Activated CD8-positive, alpha-beta memory T cell treated with anti-CD3 and anti-CD28 coated beads, Interleukin-2, amount 10 ng/mL, durations not matched to agents 7 days and 5 days (primary cell): ENCODE measurements at regions not wholly inside any gene's neighbourhood (a gene's known extent, or its start where the extent isn't known, plus 50 kb on each side); places are given as distances from the start of the nearest gene placed in this dataset.

ENCODE experiments used
- ATAC-seq: fragments of 150-1000 bp; cut with Tn5 transposase; one replicate; pipeline ENCODE4 v1.10.0; 2021; ENCODE audit warnings: moderate library complexity
- CTCF ChIA-PET: fragments of 350-600 bp; sonication (Branson Sonifier 250); formaldehyde crosslinking; loops from one replicate; lab custom pipeline; 2021; ENCODE audit warnings: antibody characterized with exemption; lab: Charles Lee
- DNase-seq: peaks from one replicate; pipeline ENCODE4 v3.0.0-alpha.2; 2020
- H3K27ac Mint-ChIP-seq: one replicate; pipeline ENCODE4 v1.8.0; 2021; ENCODE audit warnings: mild to moderate bottlenecking, mixed read lengths
- H3K27me3 Mint-ChIP-seq: one replicate; pipeline ENCODE4 v1.8.0; 2021; ENCODE audit warnings: mixed read lengths
- H3K36me3 Mint-ChIP-seq: one replicate; pipeline ENCODE4 v1.8.0; 2021; ENCODE audit warnings: mild to moderate bottlenecking, mixed read lengths
- H3K4me1 Mint-ChIP-seq: one replicate; pipeline ENCODE4 v1.8.0; 2021; ENCODE audit warnings: mixed read lengths
- H3K4me3 Mint-ChIP-seq: one replicate; pipeline ENCODE4 v1.8.0; 2021; ENCODE audit warnings: mild to moderate bottlenecking, moderate library complexity, mixed read lengths
- H3K9me3 Mint-ChIP-seq: one replicate; pipeline ENCODE4 v1.8.0; 2022; ENCODE audit warnings: low read depth, mixed read lengths

DNA sequence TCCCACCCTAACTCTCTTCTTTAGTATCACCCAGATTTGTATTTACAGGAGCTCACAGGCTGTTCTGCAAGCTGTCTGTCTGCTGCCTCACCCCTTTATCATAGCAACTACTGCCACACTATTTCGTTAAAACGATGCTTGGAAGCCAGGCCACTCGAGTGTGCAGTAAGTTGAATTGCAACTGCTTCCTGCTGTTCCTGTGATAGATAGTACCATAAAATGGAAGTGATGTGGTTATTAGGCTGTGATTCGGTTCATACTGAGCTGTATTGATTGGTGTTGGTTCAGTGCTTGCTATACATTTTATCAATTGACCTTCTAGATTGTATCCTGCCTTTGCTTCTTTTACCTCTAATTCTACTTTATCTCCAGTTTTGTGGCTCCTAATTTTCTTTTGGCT, 325.4 kb downstream of the RNF144B start:
- no peaks in the 10 kb centered on the region for H3K36me3 Mint-ChIP-seq
- no peaks in the 10 kb centered on the region for H3K27me3 Mint-ChIP-seq
- CTCF ChIA-PET: no interaction called here
- H3K4me1 Mint-ChIP-seq: no peaks in the 10 kb centered on the region
- peaks cover 3% of the 10 kb centered on the region for H3K9me3 Mint-ChIP-seq
- no peak overlapping the region for H3K27ac Mint-ChIP-seq
- H3K4me3 Mint-ChIP-seq: no peak overlapping the region
- DNase-seq (no peak), ATAC-seq (no peak)

DNA sequence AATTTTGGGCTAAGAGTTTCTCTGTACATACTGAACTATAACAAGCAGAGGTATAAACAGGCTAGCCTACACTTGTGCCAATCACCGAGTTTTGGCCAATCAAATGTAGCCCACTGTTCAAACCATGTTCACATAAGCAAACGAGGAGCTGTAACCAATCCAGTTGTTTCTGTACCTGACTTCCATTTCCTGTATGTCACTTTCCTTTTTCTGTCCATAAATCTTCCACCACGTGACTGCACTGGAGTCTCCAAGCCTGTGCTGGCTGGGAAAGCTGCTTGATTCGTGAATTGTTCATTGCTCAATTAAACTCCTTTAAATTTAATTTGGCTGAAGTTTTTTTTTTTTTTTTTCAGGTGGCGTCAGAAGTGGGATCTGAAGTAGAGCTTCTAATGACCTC, 332.9 kb downstream of the RNF144B start:
- Mint-ChIP-seq H3K27me3 (no peaks in the 10 kb centered on the region), H3K27ac (no peak overlapping the region), H3K9me3 (peaks cover 4% of the 10 kb centered on the region), H3K4me1 (no peaks in the 10 kb centered on the region), H3K4me3 (no peak overlapping the region), H3K36me3 (no peaks in the 10 kb centered on the region)
- ATAC-seq: no peak
- CTCF ChIA-PET: no interaction called here
- DNase-seq: no peak

DNA sequence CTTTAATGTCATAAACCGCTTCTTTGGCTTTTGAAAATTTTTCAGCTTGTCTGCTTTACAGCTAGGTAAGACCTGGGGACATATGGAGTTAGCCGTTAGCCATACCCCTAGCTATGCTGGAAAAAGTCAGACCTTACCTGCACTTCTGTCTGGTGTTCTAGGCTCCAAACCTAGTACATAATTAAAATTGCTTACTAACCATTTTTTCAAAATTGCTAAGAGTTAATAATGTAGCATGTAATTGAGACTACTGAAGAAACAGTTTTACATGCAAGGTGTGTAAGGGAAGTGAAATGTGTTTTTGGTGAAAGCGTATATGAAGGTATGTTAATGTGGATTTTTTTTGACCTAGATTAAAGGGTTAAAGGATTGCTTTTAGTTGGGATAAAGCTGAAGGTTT, 336.9 kb downstream of the RNF144B start:
- CTCF ChIA-PET: no interaction called here
- no peaks in the 10 kb centered on the region for H3K27me3 Mint-ChIP-seq
- no peaks in the 10 kb centered on the region for H3K4me1 Mint-ChIP-seq
- ATAC-seq (no peak), DNase-seq (no peak)
- H3K27ac Mint-ChIP-seq: no peak overlapping the region
- peaks cover 7% of the 10 kb centered on the region for H3K9me3 Mint-ChIP-seq
- no peaks in the 10 kb centered on the region for H3K36me3 Mint-ChIP-seq
- no peak overlapping the region for H3K4me3 Mint-ChIP-seq

DNA sequence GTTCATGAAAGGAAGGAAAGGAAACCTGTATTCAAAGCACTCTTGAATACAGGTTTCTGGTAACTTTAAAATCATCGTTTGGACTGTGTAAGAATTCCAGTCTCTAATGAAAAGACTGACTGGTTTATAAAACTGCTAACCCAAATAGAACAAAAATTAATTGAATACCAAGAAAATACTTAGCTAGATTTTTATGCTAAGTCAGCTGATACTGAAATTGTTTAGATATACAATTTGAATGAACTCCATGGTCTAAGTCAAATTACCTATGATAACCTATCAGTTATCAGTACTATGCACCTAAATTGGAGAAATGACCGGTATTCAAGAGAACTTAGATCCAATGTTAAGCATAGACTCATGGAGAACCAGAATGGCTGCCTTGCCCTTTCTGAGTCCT, 338.3 kb downstream of the RNF144B start:
- peaks cover 5% of the 10 kb centered on the region for H3K9me3 Mint-ChIP-seq
- ATAC-seq: no peak
- H3K36me3 Mint-ChIP-seq: no peaks in the 10 kb centered on the region
- no peak overlapping the region for H3K4me3 Mint-ChIP-seq
- no peaks in the 10 kb centered on the region for H3K4me1 Mint-ChIP-seq
- DNase-seq: no peak
- CTCF ChIA-PET: no interaction called here
- H3K27me3 Mint-ChIP-seq: no peaks in the 10 kb centered on the region
- no peak overlapping the region for H3K27ac Mint-ChIP-seq

DNA sequence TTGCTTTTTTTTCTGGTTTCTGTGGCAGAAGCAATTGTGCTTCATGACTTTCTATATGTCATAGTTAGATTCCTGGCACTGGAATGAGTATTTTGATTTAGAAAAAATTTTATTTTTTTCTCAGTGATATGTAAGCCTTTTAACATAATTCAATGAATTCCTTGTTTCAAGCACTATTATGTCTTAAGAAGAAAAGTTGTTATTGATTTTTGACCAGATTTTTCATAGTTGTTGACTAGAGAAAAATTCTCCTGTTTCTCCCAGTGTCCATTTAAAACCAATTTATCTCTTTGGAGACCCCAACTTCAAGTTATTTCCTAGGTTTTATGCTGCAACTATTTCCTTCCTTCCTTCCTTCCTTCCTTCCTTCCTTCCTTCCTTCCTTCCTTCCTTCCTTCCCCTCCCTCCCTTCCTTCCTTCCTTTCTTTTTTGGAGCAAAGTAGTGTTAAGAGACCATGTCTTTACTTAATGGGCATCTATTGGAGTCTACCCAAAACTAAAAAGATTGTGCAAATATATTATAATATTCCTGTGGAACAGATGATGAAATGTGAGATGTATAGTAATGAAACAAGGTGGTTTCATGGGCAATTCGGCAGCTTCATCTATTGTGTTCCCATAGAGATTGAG, 346.9 kb downstream of the RNF144B start:
- Mint-ChIP-seq H3K9me3 (peaks cover 3% of the 10 kb centered on the region), H3K36me3 (no peaks in the 10 kb centered on the region), H3K4me3 (no peak overlapping the region), H3K4me1 (no peaks in the 10 kb centered on the region), H3K27me3 (no peaks in the 10 kb centered on the region), H3K27ac (no peak overlapping the region)
- CTCF ChIA-PET: no interaction called here
- no peak for ATAC-seq
- DNase-seq: no peak

DNA sequence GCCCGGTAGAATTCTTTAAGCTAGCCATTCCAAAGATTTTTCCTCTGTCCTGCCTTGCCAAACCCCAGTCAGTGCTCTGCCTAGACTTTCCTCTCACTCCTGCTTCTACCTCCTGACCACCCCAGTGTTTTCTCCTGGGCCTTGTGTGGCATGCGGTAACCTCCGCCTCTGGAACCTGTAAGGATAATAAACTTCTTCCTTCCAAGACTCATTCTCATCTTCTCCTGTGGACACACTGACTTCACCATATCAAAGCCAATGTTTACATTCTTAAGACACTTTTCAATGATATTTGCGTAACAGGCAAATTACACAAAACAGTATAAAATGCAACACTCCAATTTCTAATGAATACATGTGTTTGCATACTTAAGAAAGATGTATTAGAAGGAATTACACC, 354.6 kb downstream of the RNF144B start:
- DNase-seq (no peak), ATAC-seq (no peak)
- peaks cover 1% of the 10 kb centered on the region for H3K9me3 Mint-ChIP-seq
- CTCF ChIA-PET: interaction anchor here (1.5 kb wide), 1 partner anchor 19 kb away, joined by 3 read pairs; no protein-coding TSS in a partner anchor
- H3K4me3 Mint-ChIP-seq: no peak overlapping the region
- H3K4me1 Mint-ChIP-seq: no peaks in the 10 kb centered on the region
- no peak overlapping the region for H3K27ac Mint-ChIP-seq
- no peaks in the 10 kb centered on the region for H3K27me3 Mint-ChIP-seq
- no peaks in the 10 kb centered on the region for H3K36me3 Mint-ChIP-seq

DNA sequence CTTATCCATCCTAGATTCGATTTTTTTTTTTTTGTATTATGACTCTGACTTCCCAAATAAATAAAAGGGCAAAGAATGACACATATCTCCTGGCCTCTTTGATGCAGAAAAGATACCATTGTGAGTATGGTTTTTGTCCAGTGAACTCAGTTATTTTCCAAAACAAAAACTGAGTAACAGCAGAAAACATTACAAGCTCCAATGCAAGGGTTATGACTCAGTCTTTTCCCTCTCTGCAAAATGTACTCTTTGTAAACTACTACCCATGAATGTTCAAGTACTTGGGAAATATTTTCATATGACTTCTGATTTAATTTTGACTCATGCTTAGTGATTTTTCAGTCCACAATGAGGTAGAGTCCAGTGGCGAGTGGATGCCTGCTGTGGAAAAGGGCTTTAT, 355.3 kb downstream of the RNF144B start:
- no peaks in the 10 kb centered on the region for H3K9me3 Mint-ChIP-seq
- ATAC-seq (no peak), DNase-seq (no peak)
- H3K27ac Mint-ChIP-seq: no peak overlapping the region
- CTCF ChIA-PET: interaction anchor here (1.5 kb wide), 1 partner anchor 19 kb away, joined by 3 read pairs; no protein-coding TSS in a partner anchor
- no peak overlapping the region for H3K4me3 Mint-ChIP-seq
- H3K27me3 Mint-ChIP-seq: no peaks in the 10 kb centered on the region
- H3K36me3 Mint-ChIP-seq: no peaks in the 10 kb centered on the region
- no peaks in the 10 kb centered on the region for H3K4me1 Mint-ChIP-seq

DNA sequence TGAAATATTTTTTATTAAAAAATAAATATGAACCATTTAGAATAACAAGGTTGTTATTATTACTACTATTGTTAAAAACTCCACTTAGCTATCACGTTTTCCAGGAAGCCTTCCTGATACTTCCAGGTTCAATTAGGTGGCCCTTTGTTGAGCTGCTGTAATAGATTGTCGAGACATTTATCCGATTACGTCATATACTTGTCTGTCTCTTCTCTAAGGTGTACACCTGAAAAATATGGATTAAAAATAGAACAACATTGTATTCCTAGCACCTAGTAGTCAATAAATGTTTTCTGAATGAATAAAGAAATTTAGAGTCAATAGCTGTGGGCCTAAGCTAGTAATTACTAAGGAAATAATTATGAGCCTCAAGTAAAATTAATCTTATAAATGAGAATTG, 359.6 kb downstream of the RNF144B start:
- Mint-ChIP-seq H3K27me3 (no peaks in the 10 kb centered on the region), H3K4me1 (no peaks in the 10 kb centered on the region), H3K4me3 (no peak overlapping the region), H3K9me3 (no peaks in the 10 kb centered on the region), H3K36me3 (no peaks in the 10 kb centered on the region), H3K27ac (no peak overlapping the region)
- no peak for DNase-seq
- CTCF ChIA-PET: no interaction called here
- ATAC-seq: no peak

DNA sequence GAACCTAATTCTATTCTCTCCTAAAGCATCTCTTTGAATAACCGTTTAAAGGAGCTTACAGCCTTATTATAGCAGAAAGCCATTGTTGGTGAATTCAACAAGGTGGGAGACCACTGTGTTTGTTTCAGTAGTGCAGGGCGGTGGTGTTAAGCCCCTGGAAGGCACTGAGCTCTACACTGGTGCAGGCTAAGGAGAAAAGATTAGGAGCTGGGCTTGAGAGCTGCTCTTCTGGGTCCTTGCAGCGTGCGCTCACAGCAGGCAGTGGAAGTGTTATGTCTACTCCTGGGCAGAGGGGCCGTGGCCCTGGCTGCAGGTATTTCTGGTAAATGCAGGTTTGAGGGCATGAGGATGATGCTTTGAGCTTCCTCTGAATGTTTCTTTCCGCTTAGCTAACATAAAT, 361.2 kb downstream of the RNF144B start:
- CTCF ChIA-PET: no interaction called here
- H3K27me3 Mint-ChIP-seq: no peaks in the 10 kb centered on the region
- no peak overlapping the region for H3K4me3 Mint-ChIP-seq
- DNase-seq: no peak
- H3K9me3 Mint-ChIP-seq: no peaks in the 10 kb centered on the region
- no peak overlapping the region for H3K27ac Mint-ChIP-seq
- H3K36me3 Mint-ChIP-seq: no peaks in the 10 kb centered on the region
- no peak for ATAC-seq
- no peaks in the 10 kb centered on the region for H3K4me1 Mint-ChIP-seq

DNA sequence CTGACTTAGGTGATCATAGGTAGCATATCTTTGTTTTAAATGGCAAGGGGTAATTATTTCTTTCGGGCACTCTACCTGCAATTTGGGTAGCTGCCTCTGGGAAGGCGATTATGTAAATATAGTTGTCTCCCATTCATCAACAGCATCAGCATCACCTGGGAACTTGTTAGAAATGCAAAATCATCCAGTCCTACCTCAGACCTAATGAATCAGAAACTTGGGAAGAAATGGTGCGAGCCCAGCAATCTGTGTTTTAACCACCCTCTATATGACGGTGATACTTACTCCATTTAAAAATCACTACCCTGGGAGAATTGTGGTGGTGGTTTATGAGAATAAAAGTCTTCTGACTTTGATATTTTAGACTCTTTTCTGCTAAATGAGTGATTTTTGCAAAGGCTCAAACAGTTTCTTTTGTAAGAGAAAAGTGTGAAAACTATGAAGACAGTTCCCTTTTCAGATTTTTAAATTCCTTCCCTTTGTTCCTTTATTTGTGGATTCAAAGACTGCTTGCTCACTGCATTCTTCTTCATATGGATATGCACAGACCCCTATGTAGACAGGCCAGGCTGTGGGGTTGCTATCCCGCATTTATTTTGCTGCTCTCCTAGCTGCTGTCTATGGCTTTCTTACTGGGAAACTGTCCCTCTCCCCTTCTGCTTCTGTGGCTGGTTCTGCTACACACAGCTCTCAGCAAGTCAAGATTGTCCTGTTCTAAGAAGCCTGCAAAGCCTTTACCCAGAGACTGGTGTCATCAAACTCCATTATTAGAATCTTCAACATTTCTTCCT, 365.3 kb downstream of the RNF144B start:
- CTCF ChIA-PET: no interaction called here
- no peak overlapping the region for H3K4me3 Mint-ChIP-seq
- no peaks in the 10 kb centered on the region for H3K36me3 Mint-ChIP-seq
- H3K9me3 Mint-ChIP-seq: peaks cover 2% of the 10 kb centered on the region
- no peak overlapping the region for H3K27ac Mint-ChIP-seq
- no peak for DNase-seq
- no peaks in the 10 kb centered on the region for H3K4me1 Mint-ChIP-seq
- H3K27me3 Mint-ChIP-seq: no peaks in the 10 kb centered on the region
- ATAC-seq: no peak

DNA sequence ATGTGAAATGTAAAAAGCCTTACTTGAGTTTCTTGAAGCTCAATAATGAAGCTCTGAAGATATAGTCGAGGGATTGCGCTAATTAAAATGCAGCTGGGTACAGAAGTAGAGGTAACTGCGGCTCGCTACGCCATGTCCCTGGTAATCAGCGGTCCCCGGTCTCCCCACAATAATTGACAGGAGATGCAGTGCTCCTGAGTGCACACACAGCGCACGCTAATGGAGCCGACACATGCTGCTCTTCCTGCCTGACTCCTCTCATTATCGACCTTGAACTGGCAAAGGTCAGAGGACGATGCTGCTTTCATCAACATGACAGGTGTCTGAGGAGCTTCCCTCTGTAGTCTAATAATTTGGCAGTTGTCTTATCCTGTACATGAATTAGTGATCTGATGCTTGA, 365.9 kb downstream of the RNF144B start:
- Mint-ChIP-seq H3K9me3 (peaks cover 2% of the 10 kb centered on the region), H3K4me1 (no peaks in the 10 kb centered on the region), H3K27ac (no peak overlapping the region), H3K27me3 (no peaks in the 10 kb centered on the region), H3K4me3 (no peak overlapping the region), H3K36me3 (no peaks in the 10 kb centered on the region)
- ATAC-seq (no peak), DNase-seq (no peak)
- CTCF ChIA-PET: no interaction called here

DNA sequence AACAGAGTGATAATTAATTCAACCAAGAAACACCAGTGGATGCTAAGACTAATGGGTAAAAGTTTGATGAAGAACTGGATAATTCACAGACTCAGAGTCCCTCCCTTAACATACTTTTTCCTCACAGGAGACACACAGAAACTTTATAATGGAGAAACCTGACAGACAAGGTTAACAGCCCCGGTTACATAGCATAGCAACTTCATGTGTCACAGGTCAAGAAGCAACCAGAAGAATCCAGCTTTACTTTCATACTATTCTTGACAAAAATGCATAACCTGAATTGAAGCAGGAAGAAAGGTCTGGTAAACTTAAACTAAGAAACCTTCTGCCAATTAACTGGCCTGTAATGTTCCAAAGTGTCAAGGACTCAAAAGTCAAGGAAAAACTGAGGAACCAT, 375.9 kb downstream of the RNF144B start:
- Mint-ChIP-seq H3K36me3 (no peaks in the 10 kb centered on the region), H3K27me3 (no peaks in the 10 kb centered on the region), H3K9me3 (peaks cover 5% of the 10 kb centered on the region), H3K4me3 (no peak overlapping the region), H3K27ac (no peak overlapping the region), H3K4me1 (no peaks in the 10 kb centered on the region)
- DNase-seq (no peak), ATAC-seq (no peak)
- CTCF ChIA-PET: no interaction called here

DNA sequence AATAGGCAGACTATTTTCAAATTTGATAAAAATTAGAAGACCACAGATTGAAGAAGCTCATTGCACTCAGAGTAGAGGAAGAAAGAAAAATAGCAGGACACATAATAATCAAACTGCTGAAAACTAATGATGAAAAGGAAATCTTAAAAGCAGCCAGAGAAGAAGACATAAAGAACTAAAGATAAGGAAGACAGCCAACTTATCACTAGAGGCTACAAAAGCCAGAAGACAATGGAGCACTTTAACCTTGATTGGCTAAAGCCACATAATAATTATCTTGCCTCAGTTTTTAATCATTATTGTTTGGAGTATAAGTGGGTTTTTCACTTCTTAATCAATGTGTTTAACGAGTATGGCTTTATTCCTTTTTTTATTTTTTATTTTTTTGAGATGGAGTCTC, 397.6 kb downstream of the RNF144B start:
- no peaks in the 10 kb centered on the region for H3K36me3 Mint-ChIP-seq
- CTCF ChIA-PET: no interaction called here
- H3K4me1 Mint-ChIP-seq: no peaks in the 10 kb centered on the region
- no peaks in the 10 kb centered on the region for H3K27me3 Mint-ChIP-seq
- peaks cover 8% of the 10 kb centered on the region for H3K9me3 Mint-ChIP-seq
- no peak for ATAC-seq
- DNase-seq: no peak
- no peak overlapping the region for H3K27ac Mint-ChIP-seq
- H3K4me3 Mint-ChIP-seq: no peak overlapping the region

DNA sequence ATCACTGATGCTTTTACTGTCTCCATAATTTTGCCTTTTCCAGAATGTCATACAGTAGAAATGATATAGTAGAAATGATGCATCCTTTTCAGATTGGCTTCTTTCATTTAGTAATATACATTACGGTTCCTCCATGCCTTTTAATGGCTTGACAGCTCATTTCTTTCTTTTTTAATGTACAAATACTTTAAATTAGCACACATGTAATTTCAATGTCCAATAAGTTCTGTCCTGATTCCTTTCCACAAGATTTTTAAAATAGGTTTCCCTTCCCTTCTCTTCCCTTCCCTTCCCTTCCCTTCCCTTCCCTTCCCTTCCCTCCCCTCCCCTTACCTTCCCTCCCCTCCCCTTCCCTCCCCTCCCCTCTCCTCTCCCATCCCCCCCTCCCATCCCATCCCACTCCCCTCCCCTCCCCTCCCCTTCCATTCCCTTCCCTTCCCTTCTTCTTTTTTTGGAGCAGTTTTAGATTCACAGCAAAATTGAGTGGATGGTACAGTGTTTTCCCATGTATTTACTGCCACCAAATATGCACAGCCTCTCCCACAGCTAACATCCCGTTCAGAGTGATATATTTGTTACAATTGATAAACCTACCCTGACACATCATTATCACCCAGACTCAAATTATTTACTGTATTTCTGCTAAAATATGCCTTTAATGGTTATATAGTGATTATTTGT, 398.8 kb downstream of the RNF144B start:
- no peaks in the 10 kb centered on the region for H3K27me3 Mint-ChIP-seq
- no peaks in the 10 kb centered on the region for H3K36me3 Mint-ChIP-seq
- peaks cover 10% of the 10 kb centered on the region for H3K9me3 Mint-ChIP-seq

More for the DNA sequence above, 398.8 kb downstream of the RNF144B start:
- H3K4me3 Mint-ChIP-seq: no peak overlapping the region
- no peak for ATAC-seq
- DNase-seq: no peak
- H3K4me1 Mint-ChIP-seq: no peaks in the 10 kb centered on the region
- CTCF ChIA-PET: no interaction called here
- H3K27ac Mint-ChIP-seq: no peak overlapping the region
